ENCODE measurements at regions not wholly inside any gene's neighbourhood (a gene's known extent, or its start where the extent isn't known, plus 50 kb on each side); places are given as distances from the start of the nearest gene placed in this dataset.

DNA sequence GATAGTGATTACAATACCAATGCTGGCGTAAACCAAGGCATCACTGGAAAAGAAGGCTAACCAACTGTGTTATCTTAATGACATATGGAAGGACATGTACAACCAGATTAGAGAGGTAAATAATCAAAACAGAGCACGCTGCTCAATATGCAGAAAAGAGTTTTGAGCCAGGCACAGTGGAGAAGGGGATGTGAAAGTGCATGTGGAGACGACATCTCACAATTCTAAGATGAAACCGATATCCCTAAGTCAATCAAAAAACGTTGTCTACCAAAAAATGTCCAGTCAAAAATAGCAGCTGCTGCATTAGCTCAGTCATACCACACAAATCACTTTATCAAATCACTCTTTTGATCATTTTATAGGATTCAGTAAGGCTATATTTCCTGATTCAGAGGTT, 116.3 kb upstream of the OLIG2 start:
- no peaks in the 10 kb centered on the region for H3K36me3 ChIP-seq
- H3K4me1 ChIP-seq = peaks cover 2 to 6% (median 5%) of the 10 kb centered on the region in 6 donors
- no peak overlapping the region for H3K27ac ChIP-seq
- no peak for DNase-seq
- WGBS, 5 donors = 71 to 85% (median 76%) methylated on average over 5 of the region's 5 CpGs
- TF ChIP-seq CTCF (IDR thresholded peaks at IDR 0.05 in 8 of 11, conservative IDR thresholded peaks at IDR 0.05 in 3 of 11) (no peak), POLR2A (IDR thresholded peaks at IDR 0.05) (no peak), POLR2AphosphoS5 (IDR thresholded peaks at IDR 0.05) (no peak)
- no peak overlapping the region for H3K4me3 ChIP-seq
- no peaks in the 10 kb centered on the region for H3K9me3 ChIP-seq
- peaks cover 0 to 3% (median 0%) of the 10 kb centered on the region in 7 donors for H3K27me3 ChIP-seq (replicated peaks in 1 of 7)
- intact Hi-C loops (cut with DNase I; ENCODE audit: low total_unique reads) = no loop called here

- TF ChIP-seq POLR2A (IDR thresholded peaks at IDR 0.05) (no peak), POLR2AphosphoS5 (IDR thresholded peaks at IDR 0.05) (no peak), CTCF (IDR thresholded peaks at IDR 0.05 in 8 of 11, conservative IDR thresholded peaks at IDR 0.05 in 3 of 11) (no peak)
- peak overlapping the region in 1 of 8 donors; percentile 41 for H3K27ac ChIP-seq
- WGBS, 5 donors = 7 to 15% (median 14%) methylated on average over 3 of the region's 3 CpGs
- peaks cover 0 to 8% (median 0%) of the 10 kb centered on the region in 7 donors for H3K27me3 ChIP-seq (replicated peaks in 1 of 7)
- no peaks in the 10 kb centered on the region for H3K36me3 ChIP-seq
- H3K9me3 ChIP-seq = peaks cover 0 to 8% (median 0%) of the 10 kb centered on the region in 8 donors
- intact Hi-C loops (cut with DNase I; ENCODE audit: low total_unique reads) = no loop called here
- peaks cover 3 to 34% (median 11%) of the 10 kb centered on the region in 6 donors for H3K4me1 ChIP-seq
- no peak for DNase-seq
- no peak overlapping the region for H3K4me3 ChIP-seq
Measured at GRCh38 chr21:32914424-32915039, 111.2 kb upstream of the OLIG2 start.

DNA sequence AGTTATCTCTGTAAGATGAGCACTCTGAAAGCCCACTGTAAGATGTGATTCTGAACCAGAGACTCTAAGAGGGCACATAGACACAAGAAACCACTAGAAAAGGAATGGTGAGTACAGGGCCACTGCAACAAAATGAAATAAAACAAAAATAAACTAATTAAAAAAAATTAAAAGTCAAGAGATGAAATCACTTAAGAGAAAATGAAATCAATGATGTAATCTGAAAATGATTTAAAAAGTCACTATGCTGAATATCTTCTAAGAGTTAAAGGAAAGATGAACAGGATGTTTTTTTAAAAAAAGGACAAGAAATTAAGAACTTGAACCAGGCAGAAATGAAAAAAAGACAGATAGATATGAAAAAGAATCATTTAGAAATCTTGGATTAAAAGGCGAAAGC, 110.6 kb upstream of the OLIG2 start:
- peaks cover 0 to 8% (median 0%) of the 10 kb centered on the region in 7 donors for H3K27me3 ChIP-seq (replicated peaks in 1 of 7)
- TF ChIP-seq CTCF (IDR thresholded peaks at IDR 0.05 in 8 of 11, conservative IDR thresholded peaks at IDR 0.05 in 3 of 11) (no peak), POLR2A (IDR thresholded peaks at IDR 0.05) (no peak), POLR2AphosphoS5 (IDR thresholded peaks at IDR 0.05) (no peak)
- DNase-seq = no peak
- H3K4me1 ChIP-seq = peaks cover 3 to 34% (median 11%) of the 10 kb centered on the region in 6 donors
- peaks cover 0 to 8% (median 0%) of the 10 kb centered on the region in 8 donors for H3K9me3 ChIP-seq
- no peak overlapping the region for H3K4me3 ChIP-seq
- 68 to 88% (median 79%) methylated on average over 1 of the region's 1 CpG for WGBS, 5 donors
- peak overlapping the region in 1 of 8 donors; percentile 41 for H3K27ac ChIP-seq
- intact Hi-C loops (cut with DNase I; ENCODE audit: low total_unique reads) = no loop called here
- no peaks in the 10 kb centered on the region for H3K36me3 ChIP-seq

GRCh38 chr21:32916088-32916487, 109.6 kb upstream of the OLIG2 start:
- Histone ChIP-seq H3K36me3 (no peaks in the 10 kb centered on the region), H3K9me3 (peaks cover 0 to 8% (median 0%) of the 10 kb centered on the region in 8 donors), H3K4me1 (peaks cover 3 to 34% (median 11%) of the 10 kb centered on the region in 6 donors), H3K27ac (no peak overlapping the region), H3K4me3 (no peak overlapping the region), H3K27me3 (replicated peaks in 1 of 7) (peaks cover 0 to 8% (median 0%) of the 10 kb centered on the region in 7 donors)
- DNase-seq = no peak
- intact Hi-C loops (cut with DNase I; ENCODE audit: low total_unique reads) = no loop called here
- no peak for TF ChIP-seq POLR2AphosphoS5 (IDR thresholded peaks at IDR 0.05)
- no peak for TF ChIP-seq POLR2A (IDR thresholded peaks at IDR 0.05)
- no peak for TF ChIP-seq CTCF (IDR thresholded peaks at IDR 0.05 in 8 of 11, conservative IDR thresholded peaks at IDR 0.05 in 3 of 11)
- 93 to 100% (median 100%) methylated on average over 1 of the region's 1 CpG for WGBS, 5 donors

All from spleen (tissue), 11 donors.